ENCODE measurements at regions not wholly inside any gene's neighbourhood (a gene's known extent, or its start where the extent isn't known, plus 50 kb on each side); places are given as distances from the start of the nearest gene placed in this dataset.

GRCh38 chr3:159934216-159934615 is 54.4 kb upstream of the IL12A start:
- TF ChIP-seq CTCF (IDR thresholded peaks at IDR 0.05) = no peak
- H3K27ac ChIP-seq = no peak overlapping the region
- no peak for DNase-seq (ENCODE audit: low spot score)
- no peak overlapping the region for H3K4me3 ChIP-seq

GRCh38 chr3:159936541-159936940 is 52.1 kb upstream of the IL12A start:
- no peak for TF ChIP-seq CTCF (IDR thresholded peaks at IDR 0.05)
- DNase-seq (ENCODE audit: low spot score) = no peak
- Histone ChIP-seq H3K27ac (no peak overlapping the region), H3K4me3 (no peak overlapping the region)

GRCh38 chr3:159937561-159938166 is 51.0 kb upstream of the IL12A start:
- Histone ChIP-seq H3K4me3 (no peak overlapping the region), H3K27ac (no peak overlapping the region)
- TF ChIP-seq CTCF (IDR thresholded peaks at IDR 0.05) = no peak
- no peak for DNase-seq (ENCODE audit: low spot score)

GRCh38 chr3:159938714-159939113 is 49.9 kb upstream of the IL12A start:
- DNase-seq (ENCODE audit: low spot score) = no peak
- Histone ChIP-seq H3K27ac (no peak overlapping the region), H3K4me3 (no peak overlapping the region)
- no peak for TF ChIP-seq CTCF (IDR thresholded peaks at IDR 0.05)

Data from coronary artery (tissue), 2 donors.